Suprapubic skin (tissue), 4 donors: ENCODE measurements at regions not wholly inside any gene's neighbourhood (a gene's known extent, or its start where the extent isn't known, plus 50 kb on each side); places are given as distances from the start of the nearest gene placed in this dataset.

Experiments
- DNase-seq, 2 donors: peaks; one replicate each; pipeline ENCODE4 v3.0.0-alpha.2; 2019; ENCODE audit warnings: low spot score in 2 of 2
- H3K27ac ChIP-seq: fragments of 200-600 bp; sonication (generic); one replicate; pipeline ENCODE4 v1.5.1; 2019
- H3K27me3 ChIP-seq: fragments of 200-600 bp; sonication (generic); one replicate; pipeline ENCODE4 v1.5.1; 2019
- H3K36me3 ChIP-seq: fragments of 200-600 bp; sonication (generic); one replicate; pipeline ENCODE4 v1.5.1; 2019
- H3K4me1 ChIP-seq: fragments of 200-600 bp; sonication (generic); one replicate; pipeline ENCODE4 v1.5.1; 2019
- H3K4me3 ChIP-seq: fragments of 200-600 bp; sonication (generic); one replicate; pipeline ENCODE4 v1.5.1; 2019; ENCODE audit warnings: mild to moderate bottlenecking
- H3K9me3 ChIP-seq: fragments of 200-600 bp; sonication (generic); one replicate; pipeline ENCODE4 v1.5.1; 2019
- CTCF ChIP-seq, 2 donors: fragments of 200-600 bp in 1 of 2; fragments of 450-650 bp in 1 of 2; sonication (generic) in 1 of 2; IDR thresholded peaks; one replicate each; pipeline ENCODE4 v1.5.1; 2016 to 2019; ENCODE audit warnings: antibody characterized with exemption in 2 of 2, mild to moderate bottlenecking in 1 of 2, moderate library complexity in 1 of 2
- EP300 ChIP-seq: sonication (generic); formaldehyde crosslinking; IDR thresholded peaks from one replicate; pipeline ENCODE4 v1.6.1; 2017; ENCODE audit warnings: antibody characterized with exemption
- POLR2A ChIP-seq, 2 donors: fragments of 450-650 bp; IDR thresholded peaks; one replicate each; pipeline ENCODE4 v1.6.1; 2017; ENCODE audit warnings: antibody characterized with exemption in 2 of 2, mild to moderate bottlenecking in 2 of 2, moderate library complexity in 2 of 2
- POLR2AphosphoS5 ChIP-seq, 3 donors: sonication (generic); formaldehyde crosslinking; IDR thresholded peaks; one replicate each; pipeline ENCODE4 v1.6.1; 2017; ENCODE audit warnings: antibody characterized with exemption in 3 of 3
- WGBS: methylation state at CpG from one replicate; pipeline ENCODE4 v1.1.5; 2018; 5-methylcytosine and 5-hydroxymethylcytosine counted together

GRCh38 chr6:48564036-48564820 lies 453.2 kb upstream of the PTCHD4 start:
- Histone ChIP-seq H3K4me3 (no peak overlapping the region), H3K36me3 (no peaks in the 10 kb centered on the region), H3K27ac (no peak overlapping the region), H3K9me3 (no peaks in the 10 kb centered on the region), H3K4me1 (no peaks in the 10 kb centered on the region), H3K27me3 (no peaks in the 10 kb centered on the region)
- TF ChIP-seq CTCF (IDR thresholded peaks at IDR 0.05) (no peak), POLR2A (IDR thresholded peaks at IDR 0.05) (no peak), POLR2AphosphoS5 (IDR thresholded peaks at IDR 0.05) (no peak), EP300 (no peak)
- 85% methylated on average over 3 of the region's 3 CpGs for WGBS
- no peak for DNase-seq

- 91% methylated on average over 1 of the region's 1 CpG for WGBS
- no peaks in the 10 kb centered on the region for H3K27me3 ChIP-seq
- TF ChIP-seq POLR2AphosphoS5 (IDR thresholded peaks at IDR 0.05) (no peak), CTCF (IDR thresholded peaks at IDR 0.05) (no peak), EP300 (no peak), POLR2A (IDR thresholded peaks at IDR 0.05) (no peak)
- no peak overlapping the region for H3K4me3 ChIP-seq
- no peaks in the 10 kb centered on the region for H3K4me1 ChIP-seq
- DNase-seq: no peak
- no peak overlapping the region for H3K27ac ChIP-seq
- no peaks in the 10 kb centered on the region for H3K36me3 ChIP-seq
- no peaks in the 10 kb centered on the region for H3K9me3 ChIP-seq
These were observed 452.4 kb upstream of the PTCHD4 start for GRCh38 chr6:48563433-48563832.

GRCh38 chr6:48560408-48560807 lies 449.4 kb upstream of the PTCHD4 start:
- H3K4me3 ChIP-seq: no peak overlapping the region
- H3K9me3 ChIP-seq: no peaks in the 10 kb centered on the region
- DNase-seq: no peak
- H3K27ac ChIP-seq: no peak overlapping the region
- H3K36me3 ChIP-seq: no peaks in the 10 kb centered on the region
- 73% methylated on average over 3 of the region's 3 CpGs for WGBS
- no peaks in the 10 kb centered on the region for H3K27me3 ChIP-seq
- H3K4me1 ChIP-seq: no peaks in the 10 kb centered on the region
- TF ChIP-seq POLR2AphosphoS5 (IDR thresholded peaks at IDR 0.05) (no peak), POLR2A (IDR thresholded peaks at IDR 0.05) (no peak), EP300 (no peak), CTCF (IDR thresholded peaks at IDR 0.05) (no peak)

- no peak for DNase-seq
- Histone ChIP-seq H3K9me3 (no peaks in the 10 kb centered on the region), H3K36me3 (no peaks in the 10 kb centered on the region), H3K27ac (no peak overlapping the region), H3K27me3 (no peaks in the 10 kb centered on the region), H3K4me3 (no peak overlapping the region), H3K4me1 (no peaks in the 10 kb centered on the region)
- no peak for TF ChIP-seq POLR2A (IDR thresholded peaks at IDR 0.05)
- no peak for TF ChIP-seq POLR2AphosphoS5 (IDR thresholded peaks at IDR 0.05)
- TF ChIP-seq EP300: no peak
- TF ChIP-seq CTCF (IDR thresholded peaks at IDR 0.05): no peak
- WGBS: 90% methylated on average over 1 of the region's 1 CpG
These were observed 442.6 kb upstream of the PTCHD4 start for GRCh38 chr6:48553467-48554189.

- TF ChIP-seq POLR2AphosphoS5 (IDR thresholded peaks at IDR 0.05) (no peak), POLR2A (IDR thresholded peaks at IDR 0.05) (no peak), EP300 (no peak), CTCF (IDR thresholded peaks at IDR 0.05) (no peak)
These were observed 441.9 kb upstream of the PTCHD4 start for GRCh38 chr6:48552905-48553304.

More at GRCh38 chr6:48552905-48553304, 441.9 kb upstream of the PTCHD4 start:
- no peak overlapping the region for H3K4me3 ChIP-seq
- DNase-seq: no peak
- H3K27ac ChIP-seq: no peak overlapping the region
- H3K36me3 ChIP-seq: no peaks in the 10 kb centered on the region
- 77% methylated on average over 2 of the region's 2 CpGs for WGBS
- H3K4me1 ChIP-seq: no peaks in the 10 kb centered on the region
- no peaks in the 10 kb centered on the region for H3K27me3 ChIP-seq
- no peaks in the 10 kb centered on the region for H3K9me3 ChIP-seq
